Mesendoderm (in vitro differentiated cells): ENCODE measurements at regions not wholly inside any gene's neighbourhood (a gene's known extent, or its start where the extent isn't known, plus 50 kb on each side); places are given as distances from the start of the nearest gene placed in this dataset. TPM values are rescaled to one million over a fixed set of nuclear protein-coding genes. Genes with fewer than 3 reads are reported as not detected.

Source experiments
- small RNA-seq: library from polyadenylated mRNA; stranded (forward); fragments of <200 nt; extraction: miRNeasy Mini kit (QIAGEN cat#:217004); gene quantifications from one replicate; pipeline ENCODE3, GENCODE V24; 2013; ENCODE audit not compliant: insufficient read depth

Small RNAs in the stretch of these regions (small RNA-seq; reads per million reads assigned to genes)
- not detected for gene RF00019
- gene RN7SL643P = not detected
- gene RNU4-12P = not detected
- gene RNU4-72P = not detected
- not detected for gene SMIM11P1
